PC-3 (cell line): ENCODE measurements at regions not wholly inside any gene's neighbourhood (a gene's known extent, or its start where the extent isn't known, plus 50 kb on each side); places are given as distances from the start of the nearest gene placed in this dataset.

Experiments
- EZH2 ChIP-seq: fragments of 300-600 bp; sonication (generic); IDR thresholded peaks from one replicate; pipeline ENCODE4 v1.6.1; 2017; ENCODE audit warnings: antibody characterized with exemption, mild to moderate bottlenecking, low read length; ENCODE audit not compliant: unreplicated experiment
- TF ChIP-seq, protein P1 (sequence below): fragments of 300-600 bp; sonication (generic); conservative IDR thresholded peaks from 2 replicates; pipeline ENCODE4 v1.5.1; 2017; ENCODE audit warnings: antibody characterized with exemption, low read depth, mild to moderate bottlenecking, low read length

DNA sequence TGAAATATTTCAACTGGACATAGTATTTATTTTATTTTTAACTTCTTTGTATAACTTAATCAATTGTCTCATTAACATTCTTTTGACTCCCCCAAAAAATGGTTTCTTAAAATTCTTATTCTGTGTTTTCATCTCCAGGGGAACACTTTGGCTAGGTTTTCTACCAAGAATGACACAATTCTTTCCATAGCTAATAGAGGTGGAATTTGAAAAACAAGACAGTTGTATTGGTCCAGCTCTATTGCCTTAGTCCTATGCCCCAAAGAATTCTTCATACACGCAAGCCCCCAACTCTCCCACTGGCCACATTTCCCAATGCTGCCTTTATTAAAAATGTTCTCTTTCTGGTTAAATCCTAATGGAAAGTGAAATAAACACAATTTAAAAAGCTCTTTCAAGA lies 104.7 kb upstream of the PKDCC start:
- TF ChIP-seq, protein P1, sequence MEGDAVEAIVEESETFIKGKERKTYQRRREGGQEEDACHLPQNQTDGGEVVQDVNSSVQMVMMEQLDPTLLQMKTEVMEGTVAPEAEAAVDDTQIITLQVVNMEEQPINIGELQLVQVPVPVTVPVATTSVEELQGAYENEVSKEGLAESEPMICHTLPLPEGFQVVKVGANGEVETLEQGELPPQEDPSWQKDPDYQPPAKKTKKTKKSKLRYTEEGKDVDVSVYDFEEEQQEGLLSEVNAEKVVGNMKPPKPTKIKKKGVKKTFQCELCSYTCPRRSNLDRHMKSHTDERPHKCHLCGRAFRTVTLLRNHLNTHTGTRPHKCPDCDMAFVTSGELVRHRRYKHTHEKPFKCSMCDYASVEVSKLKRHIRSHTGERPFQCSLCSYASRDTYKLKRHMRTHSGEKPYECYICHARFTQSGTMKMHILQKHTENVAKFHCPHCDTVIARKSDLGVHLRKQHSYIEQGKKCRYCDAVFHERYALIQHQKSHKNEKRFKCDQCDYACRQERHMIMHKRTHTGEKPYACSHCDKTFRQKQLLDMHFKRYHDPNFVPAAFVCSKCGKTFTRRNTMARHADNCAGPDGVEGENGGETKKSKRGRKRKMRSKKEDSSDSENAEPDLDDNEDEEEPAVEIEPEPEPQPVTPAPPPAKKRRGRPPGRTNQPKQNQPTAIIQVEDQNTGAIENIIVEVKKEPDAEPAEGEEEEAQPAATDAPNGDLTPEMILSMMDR, result no peak
- no peak for TF ChIP-seq EZH2
